SH-SY5Y (cell line): ENCODE measurements at regions not wholly inside any gene's neighbourhood (a gene's known extent, or its start where the extent isn't known, plus 50 kb on each side); places are given as distances from the start of the nearest gene placed in this dataset.

ENCODE experiments used
- GATA2 ChIP-seq: IDR thresholded peaks from 2 replicates; pipeline ENCODE4 v1.6.1; 2011; ENCODE audit warnings: mild to moderate bottlenecking, low read depth, low read length
- GATA3 ChIP-seq: IDR thresholded peaks from 2 replicates; pipeline ENCODE4 v1.6.1; 2011; ENCODE audit warnings: low read depth, mild to moderate bottlenecking, low read length, moderate library complexity

- TF ChIP-seq GATA2 (no peak), GATA3 (no peak)
Observed at GRCh38 chr18:41558715-41559114, 396.3 kb upstream of the PIK3C3 start.

GRCh38 chr18:41553716-41554115 lies 401.3 kb upstream of the PIK3C3 start:
- TF ChIP-seq GATA3 (no peak), GATA2 (no peak)

DNA sequence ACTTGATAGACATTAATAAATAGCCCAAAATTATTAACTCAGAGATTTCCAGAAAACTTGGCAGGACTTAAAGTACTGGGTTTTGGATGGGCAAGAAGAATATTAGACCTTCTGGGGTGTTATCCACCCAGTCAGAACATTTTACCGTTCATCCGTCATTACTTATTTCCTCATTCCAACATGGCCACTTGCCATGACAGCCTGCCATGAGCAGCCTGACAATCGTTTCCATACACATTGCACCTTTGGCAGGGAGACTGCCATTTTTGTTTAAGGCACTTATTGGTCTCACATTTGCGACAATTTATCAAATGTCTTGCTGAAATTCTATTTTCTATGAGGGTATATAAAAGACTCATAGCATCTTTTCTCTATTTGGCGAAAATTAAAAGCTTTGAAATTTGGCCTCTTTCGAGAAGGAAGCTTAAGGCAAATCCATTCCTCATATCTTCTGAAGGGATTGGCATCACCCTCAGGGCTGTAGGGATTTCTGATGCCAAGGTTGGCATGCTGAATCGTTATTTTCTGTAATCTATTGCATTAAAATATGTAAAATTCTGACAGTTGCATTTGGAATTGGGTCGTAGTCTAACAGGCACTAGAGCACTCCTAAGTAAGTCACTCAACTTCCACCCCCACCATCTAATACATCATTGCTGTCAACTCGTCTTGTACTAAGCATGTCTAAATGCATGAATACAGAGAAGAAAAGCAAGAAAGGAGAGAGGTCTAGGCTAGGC lies 406.3 kb upstream of the PIK3C3 start:
- no peak for TF ChIP-seq GATA3
- TF ChIP-seq GATA2 = no peak

GRCh38 chr18:41545091-41545888 lies 409.7 kb upstream of the PIK3C3 start:
- no peak for TF ChIP-seq GATA2
- no peak for TF ChIP-seq GATA3

DNA sequence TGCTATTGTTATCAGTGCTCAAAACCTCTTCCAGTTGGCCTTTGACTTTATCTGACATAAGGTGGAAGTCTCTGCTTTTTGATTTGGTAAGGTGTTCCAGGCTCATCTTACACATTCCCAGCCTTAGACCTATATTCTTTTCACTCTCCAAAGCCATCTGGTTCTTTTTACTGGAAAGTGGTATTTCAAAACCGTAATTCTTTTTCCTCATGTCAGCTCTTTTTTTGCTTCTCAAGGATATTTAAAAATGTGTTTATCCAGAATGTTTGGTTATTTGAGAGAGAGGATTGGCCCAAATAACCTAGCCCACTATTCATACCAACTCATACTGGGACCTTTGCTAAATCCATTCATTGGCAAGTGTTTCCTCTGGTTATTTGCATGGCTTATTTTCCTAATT lies 411.2 kb upstream of the PIK3C3 start:
- TF ChIP-seq GATA2 (no peak), GATA3 (no peak)

GRCh38 chr18:41540237-41540871 lies 414.7 kb upstream of the PIK3C3 start:
- TF ChIP-seq GATA3 (peak; percentile 32), GATA2 (no peak; the same call in 1 of the 2 replicates)

GRCh38 chr18:41538751-41539150 lies 416.3 kb upstream of the PIK3C3 start:
- peak; percentile 56; the same call in 1 of the 2 replicates for TF ChIP-seq GATA2
- peak; percentile 73 for TF ChIP-seq GATA3

- TF ChIP-seq GATA3 = no peak
- TF ChIP-seq GATA2 = no peak
Observed at GRCh38 chr18:41537666-41538065, 417.4 kb upstream of the PIK3C3 start.

DNA sequence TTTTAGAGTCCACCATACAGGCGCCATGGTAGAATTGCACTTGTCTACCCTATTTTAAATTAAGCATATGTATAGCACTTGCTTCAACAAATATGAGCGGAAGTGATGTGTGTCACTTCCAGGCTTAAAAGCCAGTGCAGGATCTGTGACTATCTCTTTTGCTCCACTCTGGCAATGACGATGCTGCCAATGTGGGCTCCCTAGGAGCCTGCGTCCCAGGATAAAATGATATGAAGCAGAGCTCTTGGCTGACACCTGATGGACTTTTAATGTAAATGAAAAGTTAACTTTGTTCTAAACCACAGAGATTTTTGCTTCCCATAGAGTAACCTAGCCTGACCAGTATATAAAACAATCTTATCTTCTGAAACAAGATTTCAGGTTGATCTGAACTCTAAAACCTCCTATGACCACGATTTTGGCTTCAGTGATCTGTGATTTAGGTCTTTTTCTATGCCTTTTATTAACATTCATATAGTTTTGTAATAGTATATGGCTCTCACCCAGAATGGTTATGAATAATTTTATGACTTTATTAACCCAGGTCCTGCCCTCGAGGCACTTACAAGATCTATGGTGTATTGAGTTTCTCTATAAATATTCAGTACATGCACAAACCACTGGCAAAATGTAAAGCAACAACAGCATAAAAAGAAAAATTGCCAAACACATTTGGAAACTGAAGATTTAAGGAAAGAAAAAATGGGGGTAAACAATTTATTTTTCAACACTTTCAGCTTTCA lies 422.5 kb upstream of the PIK3C3 start:
- TF ChIP-seq GATA3 (no peak), GATA2 (no peak)

GRCh38 chr18:41530970-41531369 lies 424.1 kb upstream of the PIK3C3 start:
- TF ChIP-seq GATA3 (no peak), GATA2 (no peak)

GRCh38 chr18:41529093-41529492 lies 425.9 kb upstream of the PIK3C3 start:
- TF ChIP-seq GATA3 (no peak), GATA2 (no peak)

DNA sequence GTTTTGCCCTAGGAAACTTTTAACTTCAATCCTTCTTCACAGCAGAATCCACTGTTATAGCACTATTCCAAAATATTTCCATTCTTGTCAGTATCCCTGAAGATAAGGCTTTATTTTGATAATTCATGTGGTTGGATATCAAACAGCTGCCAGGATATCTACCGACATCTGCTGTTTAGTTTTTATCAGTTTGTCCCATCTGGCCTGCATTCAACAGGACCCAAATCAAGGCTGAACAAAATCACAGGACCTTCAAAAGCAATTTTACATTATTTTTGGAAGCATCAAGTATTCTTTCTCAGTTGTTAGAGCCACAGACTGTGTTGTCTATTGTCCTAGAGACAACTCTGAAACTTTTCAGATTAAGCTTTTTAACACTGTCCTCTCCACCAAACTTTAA lies 429.0 kb upstream of the PIK3C3 start:
- TF ChIP-seq GATA3 (peak; percentile 74), GATA2 (peak; percentile 61; the same call in 1 of the 2 replicates)

- no peak for TF ChIP-seq GATA2
- TF ChIP-seq GATA3 = no peak
Observed at GRCh38 chr18:41524674-41525470, 430.2 kb upstream of the PIK3C3 start.
